ENCODE measurements at regions not wholly inside any gene's neighbourhood (a gene's known extent, or its start where the extent isn't known, plus 50 kb on each side); places are given as distances from the start of the nearest gene placed in this dataset.

DNA sequence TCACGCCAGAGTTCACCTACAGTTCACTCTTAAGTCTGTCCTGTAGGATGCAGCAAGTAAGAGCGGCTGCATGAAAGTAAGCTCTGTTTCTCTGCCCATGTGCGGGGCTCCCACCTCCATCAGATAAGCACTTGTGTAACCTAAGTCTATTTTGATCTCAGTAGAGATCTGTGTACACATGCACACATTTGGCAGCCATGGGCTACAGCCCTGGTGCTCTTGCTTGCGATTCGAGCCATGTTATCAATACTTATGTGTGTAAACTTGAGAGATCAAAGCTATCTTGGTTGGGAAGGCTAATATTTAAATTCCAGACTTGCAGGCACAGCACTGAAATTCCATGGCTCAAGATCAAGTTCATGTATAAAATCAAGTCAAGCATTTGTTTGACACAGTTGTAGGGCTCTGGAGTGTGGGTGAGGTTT, 244.7 kb upstream of the FGGY start:
- no peak for TF ChIP-seq POLR2A (IDR thresholded peaks at IDR 0.05)
- TF ChIP-seq, protein P1, sequence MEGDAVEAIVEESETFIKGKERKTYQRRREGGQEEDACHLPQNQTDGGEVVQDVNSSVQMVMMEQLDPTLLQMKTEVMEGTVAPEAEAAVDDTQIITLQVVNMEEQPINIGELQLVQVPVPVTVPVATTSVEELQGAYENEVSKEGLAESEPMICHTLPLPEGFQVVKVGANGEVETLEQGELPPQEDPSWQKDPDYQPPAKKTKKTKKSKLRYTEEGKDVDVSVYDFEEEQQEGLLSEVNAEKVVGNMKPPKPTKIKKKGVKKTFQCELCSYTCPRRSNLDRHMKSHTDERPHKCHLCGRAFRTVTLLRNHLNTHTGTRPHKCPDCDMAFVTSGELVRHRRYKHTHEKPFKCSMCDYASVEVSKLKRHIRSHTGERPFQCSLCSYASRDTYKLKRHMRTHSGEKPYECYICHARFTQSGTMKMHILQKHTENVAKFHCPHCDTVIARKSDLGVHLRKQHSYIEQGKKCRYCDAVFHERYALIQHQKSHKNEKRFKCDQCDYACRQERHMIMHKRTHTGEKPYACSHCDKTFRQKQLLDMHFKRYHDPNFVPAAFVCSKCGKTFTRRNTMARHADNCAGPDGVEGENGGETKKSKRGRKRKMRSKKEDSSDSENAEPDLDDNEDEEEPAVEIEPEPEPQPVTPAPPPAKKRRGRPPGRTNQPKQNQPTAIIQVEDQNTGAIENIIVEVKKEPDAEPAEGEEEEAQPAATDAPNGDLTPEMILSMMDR (IDR thresholded peaks at IDR 0.05), result no peak

Data from ovary (tissue), 3 donors.